ENCODE measurements at regions not wholly inside any gene's neighbourhood (a gene's known extent, or its start where the extent isn't known, plus 50 kb on each side); places are given as distances from the start of the nearest gene placed in this dataset.

DNA sequence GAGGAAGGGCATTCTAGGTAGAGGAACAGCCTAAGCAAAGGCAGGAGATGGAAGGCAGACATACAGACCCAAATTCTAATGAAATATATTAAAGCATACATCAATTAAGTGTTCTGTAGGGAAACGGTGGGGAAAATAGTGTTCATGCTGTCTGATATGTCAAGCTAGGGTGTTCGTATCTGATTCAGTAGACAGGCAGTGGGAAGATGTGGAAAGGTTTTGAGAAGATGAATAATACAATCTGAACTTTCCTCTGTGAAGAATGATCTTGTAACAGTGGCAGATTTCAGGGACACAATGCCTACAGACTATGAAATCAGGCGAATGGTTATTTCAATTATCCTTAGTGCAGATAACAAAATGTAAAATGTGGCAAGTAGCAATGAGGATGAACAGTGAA lies 594.2 kb downstream of the KCTD12 start:
- H3K27me3 ChIP-seq (ENCODE audit: control insufficient read depth in 2 of 2, insufficient read depth in 2 of 2, low read length in 2 of 2): no peaks in the 10 kb centered on the region
- no peaks in the 10 kb centered on the region for H3K9me3 ChIP-seq (replicated peaks; ENCODE audit: control insufficient read depth, insufficient read depth, low read length)
- H2AFZ ChIP-seq (ENCODE audit: low read depth, low read length): no peak overlapping the region
- no peak overlapping the region for H3K4me2 ChIP-seq (ENCODE audit: insufficient read depth, low read length)
- no peak for DNase-seq (ENCODE audit: low read depth, low spot score)
- no peak for FAIRE-seq
- TF ChIP-seq EZH2 (IDR thresholded peaks at IDR 0.05; ENCODE audit: borderline replicate concordance, low read depth, low read length, severe bottlenecking) (no peak), POLR2A (IDR thresholded peaks at IDR 0.05; ENCODE audit: low read depth, low read length) (no peak), POLR2AphosphoS5 (IDR thresholded peaks at IDR 0.05; ENCODE audit: insufficient read depth, low read depth, low read length) (no peak), MYC (IDR thresholded peaks at IDR 0.05; ENCODE audit: low read depth, low read length) (no peak), JUN (IDR thresholded peaks at IDR 0.05; ENCODE audit: borderline replicate concordance, insufficient read depth, insufficient read length, low read depth) (no peak), GATA2 (IDR thresholded peaks at IDR 0.05; ENCODE audit: insufficient read depth, insufficient read length, low read depth, low read length) (no peak), FOS (IDR thresholded peaks at IDR 0.05; ENCODE audit: borderline replicate concordance, insufficient read depth, low read length) (no peak)
- TF ChIP-seq, protein P1, sequence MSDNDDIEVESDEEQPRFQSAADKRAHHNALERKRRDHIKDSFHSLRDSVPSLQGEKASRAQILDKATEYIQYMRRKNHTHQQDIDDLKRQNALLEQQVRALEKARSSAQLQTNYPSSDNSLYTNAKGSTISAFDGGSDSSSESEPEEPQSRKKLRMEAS (IDR thresholded peaks at IDR 0.05; ENCODE audit: insufficient read depth, insufficient read length): no peak
- TF ChIP-seq, protein P2, sequence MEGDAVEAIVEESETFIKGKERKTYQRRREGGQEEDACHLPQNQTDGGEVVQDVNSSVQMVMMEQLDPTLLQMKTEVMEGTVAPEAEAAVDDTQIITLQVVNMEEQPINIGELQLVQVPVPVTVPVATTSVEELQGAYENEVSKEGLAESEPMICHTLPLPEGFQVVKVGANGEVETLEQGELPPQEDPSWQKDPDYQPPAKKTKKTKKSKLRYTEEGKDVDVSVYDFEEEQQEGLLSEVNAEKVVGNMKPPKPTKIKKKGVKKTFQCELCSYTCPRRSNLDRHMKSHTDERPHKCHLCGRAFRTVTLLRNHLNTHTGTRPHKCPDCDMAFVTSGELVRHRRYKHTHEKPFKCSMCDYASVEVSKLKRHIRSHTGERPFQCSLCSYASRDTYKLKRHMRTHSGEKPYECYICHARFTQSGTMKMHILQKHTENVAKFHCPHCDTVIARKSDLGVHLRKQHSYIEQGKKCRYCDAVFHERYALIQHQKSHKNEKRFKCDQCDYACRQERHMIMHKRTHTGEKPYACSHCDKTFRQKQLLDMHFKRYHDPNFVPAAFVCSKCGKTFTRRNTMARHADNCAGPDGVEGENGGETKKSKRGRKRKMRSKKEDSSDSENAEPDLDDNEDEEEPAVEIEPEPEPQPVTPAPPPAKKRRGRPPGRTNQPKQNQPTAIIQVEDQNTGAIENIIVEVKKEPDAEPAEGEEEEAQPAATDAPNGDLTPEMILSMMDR (IDR thresholded peaks at IDR 0.05; ENCODE audit: extremely low read depth in 1 of 2, insufficient read depth in 1 of 2, low read depth in 1 of 2, low read length in 2 of 2): no peak
- peaks cover 12% of the 10 kb centered on the region for H3K4me1 ChIP-seq (ENCODE audit: control insufficient read depth, extremely low read depth, insufficient read depth, low read length)
- H3K9ac ChIP-seq (replicated peaks; ENCODE audit: extremely low read depth, insufficient read depth, low read length): no peak overlapping the region
- no peak overlapping the region for H3K27ac ChIP-seq (ENCODE audit: insufficient read depth, low read depth, low read length)
- no peak overlapping the region for H3K4me3 ChIP-seq (replicated peaks in 1 of 3; ENCODE audit: insufficient read depth in 1 of 3, low read depth in 1 of 3, low read length in 3 of 3)
- H3K79me2 ChIP-seq (ENCODE audit: control insufficient read depth, insufficient read depth, low read length): no peaks in the 10 kb centered on the region
- no peaks in the 10 kb centered on the region for H4K20me1 ChIP-seq (replicated peaks; ENCODE audit: control insufficient read depth, extremely low read depth, insufficient read depth, low read length)
- ChIA-PET POLR2A (no interaction called here), CTCF (no interaction called here)
- intact Hi-C loops (cut with micrococcal nuclease) (loop anchor here (5.0 kb wide), 1 partner anchor 220 kb away; no protein-coding TSS in a partner anchor), dilution Hi-C loops (cut with MboI; ENCODE audit: extremely low pct_ligation_motif_present, low sequenced_read_pairs) (no loop called here)
- BruUV-seq (replicated peaks): no TSS peak
- H3K36me3 ChIP-seq (ENCODE audit: control insufficient read depth in 2 of 2, extremely low read depth in 1 of 2, insufficient read depth in 2 of 2, low read length in 2 of 2): no peaks in the 10 kb centered on the region
- no peaks in the 10 kb centered on the region for H3K9me1 ChIP-seq (replicated peaks; ENCODE audit: control insufficient read depth, extremely low read depth, insufficient read depth, low read length)

Measured in endothelial cell of umbilical vein (primary cell).